ENCODE measurements at regions not wholly inside any gene's neighbourhood (a gene's known extent, or its start where the extent isn't known, plus 50 kb on each side); places are given as distances from the start of the nearest gene placed in this dataset.
A peak's percentile ranks its signal among the peaks of the same experiment; 100 is the strongest.

GRCh38 chr12:23063206-23063605 is 438.2 kb downstream of the ETNK1 start:
- 95% methylated on average over 3 of the region's 3 CpGs for WGBS

GRCh38 chr12:23066095-23066494 is 441.1 kb downstream of the ETNK1 start:
- no peak overlapping the region for H3K27ac ChIP-seq (ENCODE audit: low read depth, low read length)
- no peak overlapping the region for H3K9ac ChIP-seq (ENCODE audit: low read depth, low read length)
- H3K4me3 ChIP-seq (ENCODE audit: low read length), result no peak overlapping the region
- no peaks in the 10 kb centered on the region for H3K9me3 ChIP-seq (ENCODE audit: insufficient read depth, low read depth, low read length)
- no peaks in the 10 kb centered on the region for H3K4me1 ChIP-seq (ENCODE audit: insufficient read depth, low read length)
- no CpG with 5 or more reads among the region's 1 CpG for WGBS
- no peaks in the 10 kb centered on the region for H3K36me3 ChIP-seq (ENCODE audit: insufficient read depth, low read length)
- H3K27me3 ChIP-seq (ENCODE audit: insufficient read depth, low read length), result no peaks in the 10 kb centered on the region

More at GRCh38 chr12:23063206-23063605, 438.2 kb downstream of the ETNK1 start:
- H3K9me3 ChIP-seq (ENCODE audit: insufficient read depth, low read depth, low read length), result no peaks in the 10 kb centered on the region
- H3K4me3 ChIP-seq (ENCODE audit: low read length), result no peak overlapping the region
- H3K27ac ChIP-seq (ENCODE audit: low read depth, low read length), result no peak overlapping the region
- H3K9ac ChIP-seq (ENCODE audit: low read depth, low read length), result no peak overlapping the region
- no peaks in the 10 kb centered on the region for H3K36me3 ChIP-seq (ENCODE audit: insufficient read depth, low read length)
- H3K27me3 ChIP-seq (ENCODE audit: insufficient read depth, low read length), result no peaks in the 10 kb centered on the region
- H3K4me1 ChIP-seq (ENCODE audit: insufficient read depth, low read length), result no peaks in the 10 kb centered on the region

GRCh38 chr12:23083267-23083666 is 458.3 kb downstream of the ETNK1 start:
- Histone ChIP-seq H3K9ac (ENCODE audit: low read depth, low read length) (no peak overlapping the region), H3K4me3 (ENCODE audit: low read length) (no peak overlapping the region), H3K27ac (ENCODE audit: low read depth, low read length) (no peak overlapping the region), H3K9me3 (ENCODE audit: insufficient read depth, low read depth, low read length) (no peaks in the 10 kb centered on the region), H3K4me1 (ENCODE audit: insufficient read depth, low read length) (no peaks in the 10 kb centered on the region), H3K27me3 (ENCODE audit: insufficient read depth, low read length) (no peaks in the 10 kb centered on the region), H3K36me3 (ENCODE audit: insufficient read depth, low read length) (no peaks in the 10 kb centered on the region)
- WGBS, result 100% methylated on average over 2 of the region's 2 CpGs

GRCh38 chr12:23084236-23084995 is 459.4 kb downstream of the ETNK1 start:
- H3K4me3 ChIP-seq (ENCODE audit: low read length), result no peak overlapping the region
- no peak overlapping the region for H3K27ac ChIP-seq (ENCODE audit: low read depth, low read length)
- 96% methylated on average over 5 of the region's 5 CpGs for WGBS
- H3K9me3 ChIP-seq (ENCODE audit: insufficient read depth, low read depth, low read length), result no peaks in the 10 kb centered on the region
- no peaks in the 10 kb centered on the region for H3K27me3 ChIP-seq (ENCODE audit: insufficient read depth, low read length)
- no peaks in the 10 kb centered on the region for H3K4me1 ChIP-seq (ENCODE audit: insufficient read depth, low read length)
- no peak overlapping the region for H3K9ac ChIP-seq (ENCODE audit: low read depth, low read length)
- H3K36me3 ChIP-seq (ENCODE audit: insufficient read depth, low read length), result no peaks in the 10 kb centered on the region

- no peaks in the 10 kb centered on the region for H3K36me3 ChIP-seq (ENCODE audit: insufficient read depth, low read length)
- no peaks in the 10 kb centered on the region for H3K4me1 ChIP-seq (ENCODE audit: insufficient read depth, low read length)
- H3K9me3 ChIP-seq (ENCODE audit: insufficient read depth, low read depth, low read length), result no peaks in the 10 kb centered on the region
- H3K27ac ChIP-seq (ENCODE audit: low read depth, low read length), result no peak overlapping the region
- H3K27me3 ChIP-seq (ENCODE audit: insufficient read depth, low read length), result no peaks in the 10 kb centered on the region
- H3K9ac ChIP-seq (ENCODE audit: low read depth, low read length), result no peak overlapping the region
- no peak overlapping the region for H3K4me3 ChIP-seq (ENCODE audit: low read length)
- no CpG with 5 or more reads among the region's 1 CpG for WGBS
These were observed 463.6 kb downstream of the ETNK1 start for GRCh38 chr12:23088594-23088993.

- Histone ChIP-seq H3K9ac (ENCODE audit: low read depth, low read length) (no peak overlapping the region), H3K9me3 (ENCODE audit: insufficient read depth, low read depth, low read length) (no peaks in the 10 kb centered on the region), H3K36me3 (ENCODE audit: insufficient read depth, low read length) (no peaks in the 10 kb centered on the region), H3K27me3 (ENCODE audit: insufficient read depth, low read length) (no peaks in the 10 kb centered on the region), H3K4me1 (ENCODE audit: insufficient read depth, low read length) (peaks cover 9% of the 10 kb centered on the region; the same call in 1 of the 2 replicates), H3K4me3 (ENCODE audit: low read length) (no peak overlapping the region), H3K27ac (ENCODE audit: low read depth, low read length) (no peak overlapping the region)
- 92% methylated on average over 2 of the region's 2 CpGs for WGBS
These were observed 468.5 kb downstream of the ETNK1 start for GRCh38 chr12:23093488-23093887.

- no peak overlapping the region for H3K27ac ChIP-seq (ENCODE audit: low read depth, low read length)
- H3K36me3 ChIP-seq (ENCODE audit: insufficient read depth, low read length), result no peaks in the 10 kb centered on the region
- WGBS, result 100% methylated on average over 1 of the region's 1 CpG
- no peaks in the 10 kb centered on the region for H3K27me3 ChIP-seq (ENCODE audit: insufficient read depth, low read length)
- peaks cover 35% of the 10 kb centered on the region for H3K4me1 ChIP-seq (ENCODE audit: insufficient read depth, low read length)
- H3K4me3 ChIP-seq (ENCODE audit: low read length), result no peak overlapping the region
- no peaks in the 10 kb centered on the region for H3K9me3 ChIP-seq (ENCODE audit: insufficient read depth, low read depth, low read length)
- H3K9ac ChIP-seq (ENCODE audit: low read depth, low read length), result no peak overlapping the region
These were observed 471.4 kb downstream of the ETNK1 start for GRCh38 chr12:23096321-23096720.

GRCh38 chr12:23098110-23098509 is 473.1 kb downstream of the ETNK1 start:
- Histone ChIP-seq H3K27me3 (ENCODE audit: insufficient read depth, low read length) (no peaks in the 10 kb centered on the region), H3K27ac (ENCODE audit: low read depth, low read length) (0 out of 2 replicates have a peak overlapping the region, but pooled peaks have one; percentile 3), H3K4me3 (ENCODE audit: low read length) (no peak overlapping the region), H3K9me3 (ENCODE audit: insufficient read depth, low read depth, low read length) (no peaks in the 10 kb centered on the region), H3K36me3 (ENCODE audit: insufficient read depth, low read length) (no peaks in the 10 kb centered on the region), H3K4me1 (ENCODE audit: insufficient read depth, low read length) (peaks cover 35% of the 10 kb centered on the region), H3K9ac (ENCODE audit: low read depth, low read length) (no peak overlapping the region)
- 95% methylated on average over 5 of the region's 5 CpGs for WGBS

GRCh38 chr12:23098517-23098916 is 473.5 kb downstream of the ETNK1 start:
- H3K27ac ChIP-seq (ENCODE audit: low read depth, low read length), result 0 out of 2 replicates have a peak overlapping the region, but pooled peaks have one; percentile 3
- no peaks in the 10 kb centered on the region for H3K36me3 ChIP-seq (ENCODE audit: insufficient read depth, low read length)
- no peaks in the 10 kb centered on the region for H3K27me3 ChIP-seq (ENCODE audit: insufficient read depth, low read length)
- H3K4me3 ChIP-seq (ENCODE audit: low read length), result no peak overlapping the region
- no peaks in the 10 kb centered on the region for H3K9me3 ChIP-seq (ENCODE audit: insufficient read depth, low read depth, low read length)
- H3K9ac ChIP-seq (ENCODE audit: low read depth, low read length), result no peak overlapping the region
- 47% methylated on average over 3 of the region's 3 CpGs for WGBS
- H3K4me1 ChIP-seq (ENCODE audit: insufficient read depth, low read length), result peaks cover 35% of the 10 kb centered on the region

GRCh38 chr12:23099104-23099503 is 474.1 kb downstream of the ETNK1 start:
- Histone ChIP-seq H3K27me3 (ENCODE audit: insufficient read depth, low read length) (no peaks in the 10 kb centered on the region), H3K4me3 (ENCODE audit: low read length) (no peak overlapping the region), H3K9me3 (ENCODE audit: insufficient read depth, low read depth, low read length) (no peaks in the 10 kb centered on the region), H3K9ac (ENCODE audit: low read depth, low read length) (no peak overlapping the region), H3K4me1 (ENCODE audit: insufficient read depth, low read length) (peaks cover 35% of the 10 kb centered on the region), H3K27ac (ENCODE audit: low read depth, low read length) (peak overlapping the region; percentile 74; the same call in 1 of the 2 replicates), H3K36me3 (ENCODE audit: insufficient read depth, low read length) (no peaks in the 10 kb centered on the region)
- 33% methylated on average over 5 of the region's 5 CpGs for WGBS

- Histone ChIP-seq H3K4me3 (ENCODE audit: low read length) (no peak overlapping the region), H3K4me1 (ENCODE audit: insufficient read depth, low read length) (peaks cover 35% of the 10 kb centered on the region)
These were observed 474.6 kb downstream of the ETNK1 start for GRCh38 chr12:23099604-23100003.

More at GRCh38 chr12:23099604-23100003, 474.6 kb downstream of the ETNK1 start:
- Histone ChIP-seq H3K27me3 (ENCODE audit: insufficient read depth, low read length) (no peaks in the 10 kb centered on the region), H3K27ac (ENCODE audit: low read depth, low read length) (peak overlapping the region; percentile 74; the same call in 1 of the 2 replicates), H3K36me3 (ENCODE audit: insufficient read depth, low read length) (no peaks in the 10 kb centered on the region), H3K9me3 (ENCODE audit: insufficient read depth, low read depth, low read length) (no peaks in the 10 kb centered on the region), H3K9ac (ENCODE audit: low read depth, low read length) (no peak overlapping the region)

Measured in HUES64 (cell line).